GM19395 (cell line): ENCODE measurements at regions not wholly inside any gene's neighbourhood (a gene's known extent, or its start where the extent isn't known, plus 50 kb on each side); places are given as distances from the start of the nearest gene placed in this dataset.

Source experiments
- ATAC-seq: cut with Tn5 transposase; IDR thresholded peaks from one replicate; pipeline ENCODE4 v1.9.1; 2021; ENCODE audit warnings: mild to moderate bottlenecking, moderate library complexity; ENCODE audit not compliant: unreplicated experiment

DNA sequence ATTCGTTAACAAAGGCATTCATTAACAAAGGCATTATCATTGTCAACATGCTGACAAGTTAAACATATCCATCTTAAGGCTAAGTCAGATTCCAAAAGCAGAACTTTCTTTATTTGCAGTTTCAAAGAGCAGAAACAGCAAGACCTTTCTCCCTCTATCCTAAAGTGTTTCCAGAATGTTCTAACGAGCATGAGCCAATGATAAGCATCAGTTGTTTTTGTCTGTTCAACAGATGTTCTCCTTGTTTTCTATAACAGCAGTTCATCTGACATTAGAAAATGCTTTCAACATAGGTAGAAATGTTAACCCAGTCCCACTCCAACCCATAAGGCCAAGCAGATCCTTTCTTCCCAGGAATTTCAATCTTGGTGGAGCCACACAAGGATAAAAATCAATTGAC lies 77.6 kb upstream of the POMGNT2 start:
- ATAC-seq: no peak

DNA sequence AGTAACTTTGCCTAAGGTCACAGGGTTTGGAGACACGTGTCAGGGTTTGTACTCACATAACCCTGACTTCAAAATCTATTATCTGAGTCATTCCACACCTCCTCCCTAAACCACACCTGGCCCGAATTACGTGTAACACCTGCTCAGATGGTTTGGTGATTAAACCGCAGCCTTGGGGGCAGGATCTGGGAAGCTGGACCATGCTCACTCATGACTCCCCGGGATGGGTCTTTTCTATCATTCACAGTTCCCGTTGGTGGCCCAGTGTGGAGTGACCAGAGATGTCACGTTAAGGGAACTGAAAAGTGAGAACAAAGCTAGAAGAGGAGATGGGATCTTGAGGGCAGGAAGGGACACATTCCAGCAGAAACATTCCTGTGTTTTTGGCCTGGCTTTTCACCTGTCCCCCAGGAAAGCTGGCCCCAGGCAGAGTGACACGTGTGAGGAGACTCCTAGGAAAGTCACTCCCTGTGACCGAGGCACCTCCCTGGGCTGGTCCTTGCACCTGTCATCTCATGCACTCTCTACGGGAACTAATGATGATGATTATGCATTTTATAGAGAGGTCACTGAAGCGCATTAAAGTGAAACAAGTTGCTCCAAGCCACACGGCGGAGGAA lies 75.4 kb upstream of the POMGNT2 start:
- ATAC-seq: peak; percentile 79

DNA sequence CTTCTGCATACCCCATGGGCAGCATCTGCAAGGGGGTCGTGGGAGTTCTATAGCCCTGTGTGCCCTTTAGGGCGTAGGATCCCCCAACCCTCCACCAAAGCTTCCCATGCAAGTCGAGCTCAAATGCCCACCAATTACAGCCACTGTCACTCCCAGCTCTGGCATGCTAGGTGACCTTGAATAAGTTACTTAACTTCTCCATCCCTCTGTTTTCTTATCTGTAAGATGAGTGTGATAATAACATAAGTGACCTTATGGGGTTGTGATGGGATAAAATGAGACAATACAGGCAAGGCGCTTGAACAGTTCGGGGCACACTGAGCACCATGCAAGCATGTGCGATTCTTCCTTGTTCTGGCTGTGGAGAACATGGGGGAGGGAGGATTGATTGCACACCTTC lies 74.8 kb upstream of the POMGNT2 start:
- no peak for ATAC-seq

DNA sequence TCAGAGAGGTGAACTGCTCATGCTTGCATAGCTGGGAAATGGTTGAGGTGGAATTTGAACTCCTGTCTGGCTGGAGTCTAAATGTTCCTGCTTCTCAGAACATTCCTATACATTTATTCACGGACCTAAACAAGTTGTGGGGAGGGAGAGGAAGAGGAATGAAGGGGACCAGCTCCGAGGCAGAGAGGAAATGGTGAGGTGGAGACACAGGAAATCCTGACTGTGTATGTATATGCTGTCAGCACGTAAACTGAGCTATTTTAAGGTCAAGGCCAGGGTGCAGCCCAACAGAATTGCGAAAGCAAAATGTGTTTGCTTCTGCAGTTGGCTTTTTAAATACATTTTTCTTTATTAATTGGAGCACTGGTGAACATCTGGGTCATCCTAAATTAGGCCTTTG lies 74.1 kb upstream of the POMGNT2 start:
- peak; percentile 70 for ATAC-seq

DNA sequence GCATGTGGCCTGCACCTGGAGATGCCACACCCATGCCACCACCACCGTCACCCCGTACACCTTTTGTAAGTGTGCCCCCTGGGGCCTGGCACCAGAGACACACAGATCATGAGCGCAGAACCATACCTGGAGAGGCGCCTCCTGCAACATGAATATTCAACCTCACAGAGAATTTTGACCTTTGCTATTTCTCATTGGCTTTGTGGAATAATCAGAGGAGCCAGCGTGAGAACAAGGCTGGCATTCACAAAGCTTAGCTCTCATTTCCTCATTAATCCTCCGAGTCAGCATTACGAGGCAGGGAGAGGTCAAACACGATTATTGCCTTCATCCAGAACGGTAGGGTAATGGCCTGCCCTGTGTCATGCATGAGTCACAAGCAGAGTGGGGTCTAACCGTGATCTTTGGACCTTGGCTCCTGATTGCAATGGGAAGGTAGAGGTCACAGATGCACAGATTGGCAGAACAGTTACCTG lies 73.0 kb upstream of the POMGNT2 start:
- ATAC-seq: no peak

DNA sequence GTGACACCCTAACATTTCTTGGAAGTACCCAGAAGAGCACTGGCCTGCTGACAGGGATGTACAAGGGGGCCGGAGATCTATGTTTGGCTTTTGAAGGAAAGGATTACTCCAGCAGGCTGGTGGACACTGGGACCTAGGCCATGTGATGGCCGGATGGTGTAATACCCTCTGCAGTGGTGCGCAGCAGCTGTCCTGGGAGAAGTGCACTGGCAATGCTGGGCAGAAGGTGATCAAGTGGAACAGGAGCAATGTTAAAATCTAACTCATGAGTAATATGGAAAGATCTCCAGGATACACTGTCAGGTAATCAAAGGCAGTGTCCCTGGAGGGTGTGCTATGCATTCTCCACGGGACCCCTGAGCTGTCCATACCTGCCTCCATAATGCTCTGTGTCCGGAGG lies 71.2 kb upstream of the POMGNT2 start:
- ATAC-seq: no peak

DNA sequence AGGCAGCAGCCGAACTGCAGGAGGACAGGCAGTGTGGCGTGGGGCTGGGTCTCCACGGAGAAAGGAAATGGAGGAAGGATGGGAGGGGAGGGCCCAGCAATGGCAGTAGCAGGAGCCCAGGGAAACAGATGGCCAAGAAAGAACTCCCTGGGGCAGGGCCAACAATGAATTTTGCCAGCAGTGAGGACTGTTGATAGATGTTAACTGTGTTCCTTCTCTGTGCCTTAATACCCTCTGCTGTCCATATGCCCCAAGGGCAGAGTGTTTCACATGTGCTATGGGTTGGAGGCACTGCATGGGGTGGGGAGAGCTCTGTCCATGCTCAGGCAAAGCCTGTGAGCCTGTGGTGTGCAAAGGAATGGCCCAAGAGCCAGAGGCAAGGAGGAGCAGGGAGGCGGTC lies 70.8 kb upstream of the POMGNT2 start:
- ATAC-seq: no peak

DNA sequence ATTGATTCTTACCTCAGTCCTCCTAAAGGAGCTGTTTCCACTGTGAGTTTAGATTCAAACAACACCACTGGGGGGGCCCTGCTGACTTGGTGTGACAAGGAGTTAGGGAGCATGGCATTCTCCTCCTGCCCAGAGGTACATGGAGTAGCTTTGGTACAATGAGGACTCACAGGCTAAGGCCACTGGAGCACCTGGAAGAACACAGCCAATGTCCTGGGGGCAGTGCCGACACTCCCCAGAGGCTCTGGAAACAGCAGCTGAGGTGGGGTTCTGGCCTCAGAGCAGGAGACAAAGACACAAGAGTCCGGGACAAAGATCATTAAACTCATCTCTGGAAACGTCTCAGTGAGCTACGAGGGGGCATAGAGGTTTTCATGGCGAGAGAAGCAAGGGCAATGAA lies 69.7 kb upstream of the POMGNT2 start:
- ATAC-seq: no peak

DNA sequence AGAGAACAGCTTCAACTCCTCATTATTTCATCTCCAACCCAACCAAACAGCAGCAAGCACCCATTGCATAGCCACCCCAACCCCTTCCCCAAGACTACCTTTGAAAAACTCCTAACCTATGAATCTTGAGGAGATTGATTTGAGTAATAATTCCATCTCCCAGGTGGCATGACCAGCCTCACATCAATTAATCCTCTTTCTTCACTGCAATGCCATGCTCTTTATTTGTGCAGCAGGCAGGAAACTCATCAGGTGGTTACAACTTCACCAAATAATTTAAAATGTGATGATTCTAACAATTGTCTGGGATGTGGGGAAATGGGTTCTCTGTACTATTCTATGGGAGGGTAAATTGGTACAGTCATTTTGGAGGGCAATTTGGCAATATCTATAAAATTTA lies 68.1 kb upstream of the POMGNT2 start:
- no peak for ATAC-seq

DNA sequence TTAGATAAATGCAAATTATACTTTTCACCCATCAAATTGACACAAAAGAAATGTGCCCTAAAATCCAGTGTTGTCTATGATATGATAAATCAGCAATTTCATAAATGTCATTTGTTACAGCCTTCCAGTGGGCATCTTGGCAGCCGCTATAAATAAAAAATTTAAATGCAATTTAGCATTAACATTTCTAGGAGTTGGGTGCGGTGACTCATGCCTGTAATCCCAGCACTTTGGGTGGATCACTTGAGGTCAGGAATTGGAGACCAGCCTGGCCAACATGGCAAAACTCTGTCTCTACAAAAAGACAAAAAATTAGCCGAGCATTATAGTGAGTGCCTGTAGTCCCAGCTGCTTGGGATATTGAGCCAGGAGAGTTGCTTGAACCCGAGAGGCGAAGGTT lies 65.9 kb upstream of the POMGNT2 start:
- no peak for ATAC-seq

DNA sequence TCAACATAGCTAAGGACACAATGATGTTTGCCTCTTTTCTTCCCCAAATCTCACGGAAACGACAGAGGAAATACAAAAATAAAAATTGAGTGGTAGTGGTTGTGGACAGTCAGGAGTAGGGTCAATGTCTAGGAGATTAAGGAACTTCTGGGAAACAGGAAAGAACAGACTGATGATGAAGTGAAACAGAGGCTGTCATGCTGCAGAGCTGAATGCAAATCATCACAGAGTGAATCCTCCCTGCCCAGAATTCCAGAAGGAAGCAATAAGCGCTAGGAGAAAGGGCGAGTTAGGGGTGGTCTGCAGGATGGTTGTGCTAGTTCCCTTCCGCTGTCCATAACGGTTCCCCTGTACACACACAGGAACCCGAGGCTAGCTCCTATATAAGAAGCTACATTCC lies 64.7 kb upstream of the POMGNT2 start:
- ATAC-seq: no peak

DNA sequence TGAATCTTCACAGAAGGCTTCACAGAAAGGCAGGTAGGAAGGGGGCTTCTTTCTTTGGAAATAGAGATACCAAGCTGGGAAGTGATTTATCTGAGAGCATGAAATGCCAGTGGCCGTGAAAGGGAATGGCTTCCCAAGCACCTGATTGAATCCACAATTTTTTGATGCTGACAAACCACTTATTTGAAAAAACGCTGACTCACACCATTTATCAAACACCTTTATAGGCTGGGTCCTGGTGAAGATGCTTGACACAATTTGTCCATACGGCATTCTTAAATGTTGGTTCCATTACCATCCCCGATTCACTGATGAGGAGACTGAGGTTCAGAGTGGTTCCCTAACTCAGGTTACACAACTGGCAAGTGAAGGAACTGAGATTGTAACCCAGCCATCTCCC lies 64.1 kb upstream of the POMGNT2 start:
- no peak for ATAC-seq

DNA sequence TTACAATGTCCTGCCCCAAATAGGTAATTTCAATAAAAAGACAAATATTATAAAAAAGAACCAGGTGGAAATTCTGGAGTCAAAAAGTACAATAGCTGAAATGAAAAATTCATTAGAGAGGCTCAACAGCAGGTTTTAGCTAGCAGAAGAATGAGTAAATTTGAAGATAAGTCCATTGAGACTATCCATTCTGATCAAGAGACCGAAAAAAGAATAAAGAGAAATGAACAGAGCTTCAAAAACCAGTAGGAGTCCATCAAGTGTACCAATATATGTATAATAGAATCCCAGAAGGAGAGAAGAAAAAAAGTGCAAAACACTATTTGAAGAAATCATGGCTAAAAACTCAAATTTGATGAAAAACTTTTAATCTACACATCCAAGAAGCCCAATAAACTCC lies 60.5 kb upstream of the POMGNT2 start:
- ATAC-seq: no peak

DNA sequence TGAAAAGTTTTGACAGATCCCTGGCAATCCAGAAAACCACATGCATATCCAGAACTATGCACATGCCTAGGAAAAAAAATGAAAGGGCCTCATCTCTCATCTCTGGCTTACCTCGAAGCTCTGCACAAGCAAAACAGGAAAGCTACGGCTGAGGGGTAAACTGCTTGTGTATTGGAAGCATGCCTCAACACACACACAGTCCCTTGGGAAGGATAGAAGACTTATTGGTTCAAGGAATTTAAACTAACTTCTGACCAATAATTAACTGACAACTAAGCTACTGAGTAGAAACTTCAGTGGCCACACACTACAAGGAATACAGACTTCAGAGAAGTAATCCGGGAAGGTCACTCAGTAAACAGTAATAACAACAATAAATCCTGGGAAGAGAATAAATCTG lies 59.9 kb upstream of the POMGNT2 start:
- ATAC-seq: no peak

DNA sequence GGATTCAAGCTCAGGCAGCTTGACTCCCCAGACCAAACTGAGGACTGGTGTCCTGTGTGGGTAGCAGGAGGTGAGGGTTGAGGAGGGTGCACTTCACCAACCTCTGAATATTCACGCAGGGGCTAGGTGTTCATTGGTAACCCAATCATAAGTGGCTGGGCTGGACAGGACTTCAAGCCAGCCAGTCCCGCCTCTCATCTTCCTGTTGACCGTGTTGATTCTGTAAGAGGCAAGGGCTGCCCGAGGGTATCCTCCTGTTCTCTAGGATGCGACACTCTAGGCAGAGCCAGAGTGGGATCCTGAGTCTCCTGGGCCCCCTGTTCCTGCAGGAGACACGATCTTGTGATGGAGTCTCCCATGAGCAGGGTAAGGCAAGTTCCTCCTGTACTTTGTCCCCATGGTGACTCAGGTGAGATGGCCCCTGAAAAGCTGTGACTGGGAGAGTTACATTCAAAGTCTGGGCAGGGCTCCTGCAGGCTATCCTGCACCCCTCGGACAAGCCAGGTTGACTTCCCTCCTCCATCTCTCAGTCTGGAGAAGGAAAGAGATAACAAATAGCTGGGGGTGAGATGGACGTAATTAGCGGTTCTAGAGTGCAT lies 58.1 kb upstream of the POMGNT2 start:
- ATAC-seq: no peak

DNA sequence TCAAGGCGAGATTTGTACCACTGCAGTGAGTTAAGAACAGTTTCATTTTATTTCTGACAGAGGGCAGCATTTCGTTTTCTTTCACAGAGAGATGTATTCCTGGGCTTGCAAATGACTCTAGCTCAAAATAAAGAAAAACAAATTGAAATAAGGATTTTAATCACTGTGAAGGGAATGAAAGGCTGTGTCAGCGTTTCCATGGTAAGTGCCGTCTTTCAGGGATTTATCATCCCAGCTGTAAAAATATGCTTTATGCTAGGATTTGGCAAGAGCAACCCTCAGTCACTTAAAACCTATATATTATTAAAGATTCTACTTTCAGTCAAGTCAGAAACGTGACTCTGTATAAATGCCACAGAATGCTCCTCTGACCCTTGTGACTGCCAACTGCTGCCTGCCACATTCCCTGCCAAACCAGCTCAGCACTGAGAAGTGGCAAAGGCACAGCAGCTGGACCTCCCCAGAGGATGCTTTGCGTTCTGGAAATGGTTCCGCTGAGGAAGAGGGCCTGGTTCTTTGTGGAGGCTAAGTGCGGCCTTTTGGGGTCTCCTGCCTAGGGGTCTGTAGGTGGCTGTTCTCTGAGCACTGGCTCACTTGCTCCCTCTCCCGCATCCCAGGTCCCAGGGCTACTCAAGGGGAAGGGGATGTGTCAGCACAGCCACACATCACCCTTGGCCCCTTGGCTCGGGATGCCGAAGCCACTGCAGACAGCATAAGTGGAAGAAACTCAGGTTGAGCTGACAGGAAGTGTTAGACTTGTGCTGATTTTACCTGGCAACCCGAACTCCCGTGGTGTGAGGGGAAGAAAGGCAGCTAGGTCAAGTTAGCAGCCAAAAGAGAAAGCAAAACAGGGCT lies 56.6 kb upstream of the POMGNT2 start:
- ATAC-seq: no peak

DNA sequence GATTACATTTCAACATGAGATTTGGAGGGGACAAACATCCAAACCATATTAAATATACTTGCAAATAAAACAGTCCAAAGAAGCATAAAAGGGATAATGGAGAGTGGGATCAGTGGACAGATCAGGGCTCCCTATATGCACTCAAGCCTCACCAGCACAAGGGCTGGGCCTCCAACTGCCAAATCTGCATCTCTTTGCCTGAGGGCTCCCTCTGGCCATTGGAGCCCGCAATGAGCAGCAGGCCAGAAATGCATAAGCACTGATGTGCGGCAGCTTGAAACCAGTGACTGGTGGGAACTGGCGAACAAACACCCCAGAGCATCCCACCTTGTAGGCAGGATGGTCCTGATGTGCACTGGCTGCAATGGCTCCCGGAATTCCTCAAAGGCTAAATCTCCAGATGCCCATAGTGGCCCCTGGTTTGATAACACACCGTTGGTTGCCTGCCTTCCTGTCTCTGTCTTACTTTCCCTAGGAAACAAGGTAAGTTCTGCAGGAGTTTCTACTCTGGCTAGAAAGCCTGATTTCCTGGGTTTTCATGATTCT lies 55.9 kb upstream of the POMGNT2 start:
- ATAC-seq: no peak

DNA sequence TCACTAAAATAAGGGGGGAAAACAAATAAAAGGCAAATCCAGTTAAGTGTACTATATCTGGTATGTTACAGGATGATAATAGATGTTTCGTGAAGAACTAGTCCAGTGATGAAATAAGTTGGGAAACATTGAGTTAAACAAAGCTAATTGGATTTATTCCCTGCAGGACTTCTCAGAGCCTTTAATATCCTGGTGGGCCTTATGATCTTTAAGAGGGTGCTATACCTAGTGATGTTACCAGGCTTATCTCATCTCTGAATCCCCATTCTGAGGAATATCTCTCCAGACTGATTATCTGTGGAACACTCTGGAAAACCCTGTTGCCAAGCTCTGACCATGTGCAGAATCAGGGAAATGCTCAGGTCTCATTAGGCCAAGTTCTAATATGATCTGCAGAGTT lies 54.8 kb upstream of the POMGNT2 start:
- no peak for ATAC-seq

DNA sequence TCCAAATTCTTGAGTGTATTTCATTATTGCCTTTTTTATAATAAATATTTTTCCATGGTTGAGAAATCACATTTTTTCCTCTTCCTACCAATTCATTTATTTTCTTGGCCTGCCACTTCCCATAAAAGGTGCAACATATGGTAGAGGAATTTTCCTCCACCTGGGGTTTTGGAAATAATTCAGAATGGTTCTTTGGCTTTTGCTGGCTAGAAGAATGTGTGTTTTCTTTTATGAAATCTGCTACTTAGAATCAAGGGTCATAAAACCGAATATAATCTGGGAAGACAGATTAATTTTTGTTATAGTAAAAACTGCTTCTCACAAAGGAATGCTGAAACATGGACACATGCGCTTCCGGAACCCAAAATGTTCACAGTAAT lies 54.0 kb upstream of the POMGNT2 start:
- ATAC-seq: no peak

DNA sequence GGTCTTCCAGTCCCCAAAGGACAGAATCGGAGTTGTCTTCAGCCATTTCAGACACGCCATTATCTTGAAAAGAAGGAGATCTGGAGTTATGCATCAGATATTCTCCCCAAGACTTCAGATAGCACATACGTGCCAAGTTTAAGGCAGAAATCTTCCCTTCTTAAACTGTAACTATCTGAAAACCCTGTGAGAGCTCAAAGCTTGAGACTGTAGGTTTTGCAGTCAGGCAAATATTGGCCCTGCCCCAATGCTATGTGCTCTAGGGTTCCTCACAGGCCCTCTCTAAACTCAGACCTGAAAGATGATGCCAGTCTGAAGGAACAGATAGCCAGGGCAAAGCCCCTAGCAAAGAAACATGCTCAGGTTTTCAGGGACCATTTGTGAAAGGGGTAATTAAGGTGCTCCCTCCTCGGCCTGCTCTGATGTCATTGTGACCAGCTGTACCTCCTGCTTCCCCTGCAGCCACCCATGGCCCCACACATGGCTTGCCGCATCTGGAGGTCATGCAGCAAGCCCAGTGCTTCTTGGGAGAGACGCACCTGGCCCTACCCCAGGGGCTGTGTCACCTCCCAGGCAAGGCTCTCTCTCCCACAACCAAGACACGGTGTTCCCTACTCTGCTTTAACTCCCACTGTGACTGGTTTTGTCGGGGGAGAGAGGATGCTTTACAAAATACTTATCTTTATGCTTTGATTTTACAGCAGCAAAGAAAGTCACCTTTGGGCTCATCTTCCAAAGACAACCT lies 53.4 kb upstream of the POMGNT2 start:
- ATAC-seq: no peak

DNA sequence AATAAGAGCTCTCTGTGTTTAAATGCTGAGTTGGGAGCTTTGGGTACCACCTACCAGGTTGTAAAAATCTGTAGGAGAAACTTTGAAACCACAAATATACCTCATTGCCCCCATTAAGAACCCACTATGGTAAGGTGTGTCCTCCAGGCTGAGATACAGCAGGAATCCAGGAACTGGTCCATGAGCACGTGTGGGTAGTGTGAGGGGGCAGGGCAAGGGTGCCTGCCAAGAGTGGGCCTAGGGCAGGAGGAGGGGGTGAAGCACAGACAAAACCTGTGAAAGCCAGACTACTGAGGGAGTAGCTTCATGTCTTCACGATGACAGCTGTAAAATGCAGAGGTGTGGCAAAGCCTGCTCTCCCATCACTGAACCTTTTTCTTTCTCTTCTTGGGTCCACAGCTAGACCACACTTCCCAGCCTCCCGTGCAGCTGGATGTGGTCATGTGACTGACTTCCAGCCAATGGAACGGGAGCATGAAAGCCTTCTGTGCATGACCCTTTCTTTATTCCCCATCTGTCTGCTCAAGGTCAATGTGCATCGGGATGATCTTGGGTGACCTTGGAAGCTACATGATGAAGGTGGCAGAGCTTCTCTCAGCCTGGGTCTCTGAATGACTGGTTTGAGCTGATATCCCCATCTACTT lies 51.1 kb upstream of the POMGNT2 start:
- ATAC-seq: no peak
